SK-N-SH (cell line): ENCODE measurements at regions not wholly inside any gene's neighbourhood (a gene's known extent, or its start where the extent isn't known, plus 50 kb on each side); places are given as distances from the start of the nearest gene placed in this dataset.

ENCODE experiments used
- CTCF ChIP-seq: fragments of 200-600 bp; sonication (generic); IDR thresholded peaks from 2 replicates; pipeline ENCODE4 v1.6.1; 2017; ENCODE audit warnings: antibody characterized with exemption, mild to moderate bottlenecking, moderate library complexity
- ELF1 ChIP-seq: IDR thresholded peaks from 2 replicates; pipeline ENCODE4 v1.4.0; 2012
- POLR2AphosphoS5 ChIP-seq: IDR thresholded peaks from 2 replicates; pipeline ENCODE4 v1.6.1; 2012; ENCODE audit warnings: low read depth, low read length
- TAF1 ChIP-seq: IDR thresholded peaks from 2 replicates; pipeline ENCODE4 v1.6.1; 2012; ENCODE audit warnings: low read depth, mild to moderate bottlenecking, low read length, moderate library complexity, borderline replicate concordance
- TF ChIP-seq, protein P1 (sequence below): IDR thresholded peaks from 2 replicates; pipeline ENCODE4 v1.6.1; 2012; ENCODE audit warnings: mild to moderate bottlenecking, low read depth, low read length, moderate library complexity

- TF ChIP-seq ELF1: no peak
- no peak for TF ChIP-seq CTCF
- TF ChIP-seq, protein P1, sequence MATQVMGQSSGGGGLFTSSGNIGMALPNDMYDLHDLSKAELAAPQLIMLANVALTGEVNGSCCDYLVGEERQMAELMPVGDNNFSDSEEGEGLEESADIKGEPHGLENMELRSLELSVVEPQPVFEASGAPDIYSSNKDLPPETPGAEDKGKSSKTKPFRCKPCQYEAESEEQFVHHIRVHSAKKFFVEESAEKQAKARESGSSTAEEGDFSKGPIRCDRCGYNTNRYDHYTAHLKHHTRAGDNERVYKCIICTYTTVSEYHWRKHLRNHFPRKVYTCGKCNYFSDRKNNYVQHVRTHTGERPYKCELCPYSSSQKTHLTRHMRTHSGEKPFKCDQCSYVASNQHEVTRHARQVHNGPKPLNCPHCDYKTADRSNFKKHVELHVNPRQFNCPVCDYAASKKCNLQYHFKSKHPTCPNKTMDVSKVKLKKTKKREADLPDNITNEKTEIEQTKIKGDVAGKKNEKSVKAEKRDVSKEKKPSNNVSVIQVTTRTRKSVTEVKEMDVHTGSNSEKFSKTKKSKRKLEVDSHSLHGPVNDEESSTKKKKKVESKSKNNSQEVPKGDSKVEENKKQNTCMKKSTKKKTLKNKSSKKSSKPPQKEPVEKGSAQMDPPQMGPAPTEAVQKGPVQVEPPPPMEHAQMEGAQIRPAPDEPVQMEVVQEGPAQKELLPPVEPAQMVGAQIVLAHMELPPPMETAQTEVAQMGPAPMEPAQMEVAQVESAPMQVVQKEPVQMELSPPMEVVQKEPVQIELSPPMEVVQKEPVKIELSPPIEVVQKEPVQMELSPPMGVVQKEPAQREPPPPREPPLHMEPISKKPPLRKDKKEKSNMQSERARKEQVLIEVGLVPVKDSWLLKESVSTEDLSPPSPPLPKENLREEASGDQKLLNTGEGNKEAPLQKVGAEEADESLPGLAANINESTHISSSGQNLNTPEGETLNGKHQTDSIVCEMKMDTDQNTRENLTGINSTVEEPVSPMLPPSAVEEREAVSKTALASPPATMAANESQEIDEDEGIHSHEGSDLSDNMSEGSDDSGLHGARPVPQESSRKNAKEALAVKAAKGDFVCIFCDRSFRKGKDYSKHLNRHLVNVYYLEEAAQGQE: no peak
- TF ChIP-seq POLR2AphosphoS5: no peak
- TF ChIP-seq TAF1: no peak
These were observed 101.5 kb upstream of the EGR2 start for GRCh38 chr10:62917475-62918238.
